Endothelial cell of umbilical vein (primary cell): ENCODE measurements at regions not wholly inside any gene's neighbourhood (a gene's known extent, or its start where the extent isn't known, plus 50 kb on each side); places are given as distances from the start of the nearest gene placed in this dataset.

Source experiments
- BruUV-seq: library from RNA; stranded (reverse); fragments of 400-500 nt; replicated peaks from 2 replicates; lab custom pipeline; 2021; lab: Mats Ljungman, UMichigan
- CTCF ChIA-PET: fragments of 300-600, 350-600 bp; sonication (Branson Sonifier 250); formaldehyde crosslinking; loops from one replicate; lab custom pipeline; 2021; ENCODE audit warnings: antibody characterized with exemption, inconsistent platforms; lab: Charles Lee
- POLR2A ChIA-PET: fragments of 300-600, 350-600 bp; sonication (Branson Sonifier 250); formaldehyde crosslinking; loops from one replicate; lab custom pipeline; 2021; ENCODE audit warnings: antibody characterized with exemption, inconsistent platforms; lab: Charles Lee
- DNase-seq: peaks from one replicate; pipeline ENCODE4 v3.0.0-alpha.2; 2011; ENCODE audit warnings: low read depth, low spot score
- FAIRE-seq: peaks from 2 replicates; lab custom pipeline; 2011; peaks lifted over from hg19 to GRCh38; lab: Jason Lieb, UNC
- H2AFZ ChIP-seq: 2 replicates; pipeline ENCODE4 v1.6.0; 2012; ENCODE audit warnings: low read depth, low read length, control low read depth, inconsistent platforms
- H3K27ac ChIP-seq: 2 replicates; pipeline ENCODE4 v1.5.1; 2011; ENCODE audit warnings: low read depth, mild to moderate bottlenecking, control low read depth, low read length, moderate library complexity; ENCODE audit not compliant: insufficient read depth
- H3K27me3 ChIP-seq, 2 experiments: 2 replicates each; pipeline versions ENCODE4 v1.6.0 to v1.6.1; 2011; ENCODE audit warnings: low read length in 2 of 2, mixed read lengths in 1 of 2; ENCODE audit not compliant: control insufficient read depth in 2 of 2, insufficient read depth in 2 of 2
- H3K36me3 ChIP-seq, 2 experiments: 2 replicates in 1 of 2; 3 replicates in 1 of 2; pipeline ENCODE4 v1.5.1; 2011; ENCODE audit warnings: low read length in 2 of 2, mild to moderate bottlenecking in 1 of 2, moderate library complexity in 1 of 2; ENCODE audit not compliant: control insufficient read depth in 2 of 2, insufficient read depth in 2 of 2; ENCODE audit errors: extremely low read depth in 1 of 2
- H3K4me1 ChIP-seq: 3 replicates; pipeline ENCODE4 v1.5.1; 2011; ENCODE audit warnings: mild to moderate bottlenecking, low read length; ENCODE audit not compliant: control insufficient read depth, insufficient read depth; ENCODE audit errors: extremely low read depth
- H3K4me2 ChIP-seq: 2 replicates; pipeline ENCODE4 v1.6.1; 2011; ENCODE audit warnings: low read length, control low read depth, mixed read lengths; ENCODE audit not compliant: insufficient read depth
- H3K4me3 ChIP-seq, 3 experiments: fragments of 200-600 bp in 1 of 3; sonication (generic), shearing (Covaris generic) in 1 of 3; replicated peaks in 1 of 3; 2 replicates each; pipeline ENCODE4 v1.5.1; 2011 to 2016; ENCODE audit warnings: control low read depth in 3 of 3, low read length in 3 of 3, mild to moderate bottlenecking in 2 of 3, inconsistent platforms in 1 of 3, low read depth in 1 of 3, moderate library complexity in 1 of 3; ENCODE audit not compliant: insufficient read depth in 1 of 3
- H3K79me2 ChIP-seq: 2 replicates; pipeline ENCODE4 v1.6.0; 2012; ENCODE audit warnings: low read length, inconsistent platforms; ENCODE audit not compliant: control insufficient read depth, insufficient read depth
- H3K9ac ChIP-seq: replicated peaks from 2 replicates; pipeline ENCODE3; 2011; ENCODE audit warnings: low read length, control low read depth; ENCODE audit not compliant: insufficient read depth; ENCODE audit errors: extremely low read depth
- H3K9me1 ChIP-seq: replicated peaks from 3 replicates; pipeline ENCODE4 v1.6.0; 2011; ENCODE audit warnings: mild to moderate bottlenecking, low read length; ENCODE audit not compliant: control insufficient read depth, insufficient read depth; ENCODE audit errors: extremely low read depth
- H3K9me3 ChIP-seq: replicated peaks from 2 replicates; pipeline ENCODE4 v1.5.1; 2012; ENCODE audit warnings: low read length, inconsistent platforms; ENCODE audit not compliant: control insufficient read depth, insufficient read depth
- H4K20me1 ChIP-seq: replicated peaks from 2 replicates; pipeline ENCODE3; 2011; ENCODE audit warnings: mild to moderate bottlenecking, low read length; ENCODE audit not compliant: control insufficient read depth, insufficient read depth; ENCODE audit errors: extremely low read depth
- EZH2 ChIP-seq: IDR thresholded peaks from 2 replicates; pipeline ENCODE4 v1.6.1; 2012; ENCODE audit warnings: borderline replicate concordance, low read depth, mild to moderate bottlenecking, moderate library complexity, low read length, inconsistent platforms; ENCODE audit not compliant: severe bottlenecking
- FOS ChIP-seq: IDR thresholded peaks from 2 replicates; pipeline ENCODE4 v1.6.1; 2011; ENCODE audit warnings: mild to moderate bottlenecking, low read length, moderate library complexity, borderline replicate concordance; ENCODE audit not compliant: insufficient read depth
- GATA2 ChIP-seq: IDR thresholded peaks from 2 replicates; pipeline ENCODE4 v1.7.0; 2011; ENCODE audit warnings: low read depth, mild to moderate bottlenecking, moderate library complexity, mixed read lengths, low read length; ENCODE audit not compliant: insufficient read length, insufficient read depth
- JUN ChIP-seq: IDR thresholded peaks from 2 replicates; pipeline ENCODE4 v1.6.1; 2011; ENCODE audit warnings: borderline replicate concordance, low read depth; ENCODE audit not compliant: insufficient read length, insufficient read depth
- MYC ChIP-seq: IDR thresholded peaks from one replicate; pipeline ENCODE4 v1.6.1; 2011; ENCODE audit warnings: mild to moderate bottlenecking, low read depth, low read length
- POLR2A ChIP-seq: IDR thresholded peaks from 2 replicates; pipeline ENCODE4 v1.6.1; 2012; ENCODE audit warnings: low read depth, mild to moderate bottlenecking, control low read depth, low read length
- POLR2AphosphoS5 ChIP-seq: IDR thresholded peaks from 2 replicates; pipeline ENCODE4 v1.6.1; 2012; ENCODE audit warnings: low read depth, mild to moderate bottlenecking, control low read depth, low read length, moderate library complexity; ENCODE audit not compliant: insufficient read depth
- dilution Hi-C: fragments of 300-500 bp; cut with MboI; formaldehyde crosslinking; loops from one replicate; pipeline ENCODE4 v1.15.0; 2019; ENCODE audit warnings: low sequenced_read_pairs; ENCODE audit not compliant: extremely low pct_ligation_motif_present
- intact Hi-C: fragments of 100-400 bp; cut with micrococcal nuclease; formaldehyde crosslinking; loops from one replicate; pipeline ENCODE4 v1.10.0; 2022
- TF ChIP-seq, protein P1 (sequence below), 2 donors: IDR thresholded peaks; 1 replicate in 1 of 2; 2 replicates in 1 of 2; pipeline ENCODE4 v1.5.1; 2011; ENCODE audit warnings: low read length in 2 of 2, mild to moderate bottlenecking in 2 of 2, moderate library complexity in 2 of 2, control low read depth in 1 of 2, inconsistent platforms in 1 of 2, low read depth in 1 of 2; ENCODE audit not compliant: insufficient read depth in 1 of 2; ENCODE audit errors: extremely low read depth in 1 of 2
- TF ChIP-seq, protein P2 (sequence below): IDR thresholded peaks from 2 replicates; pipeline ENCODE4 v1.6.1; 2011; ENCODE audit not compliant: insufficient read depth, insufficient read length

DNA sequence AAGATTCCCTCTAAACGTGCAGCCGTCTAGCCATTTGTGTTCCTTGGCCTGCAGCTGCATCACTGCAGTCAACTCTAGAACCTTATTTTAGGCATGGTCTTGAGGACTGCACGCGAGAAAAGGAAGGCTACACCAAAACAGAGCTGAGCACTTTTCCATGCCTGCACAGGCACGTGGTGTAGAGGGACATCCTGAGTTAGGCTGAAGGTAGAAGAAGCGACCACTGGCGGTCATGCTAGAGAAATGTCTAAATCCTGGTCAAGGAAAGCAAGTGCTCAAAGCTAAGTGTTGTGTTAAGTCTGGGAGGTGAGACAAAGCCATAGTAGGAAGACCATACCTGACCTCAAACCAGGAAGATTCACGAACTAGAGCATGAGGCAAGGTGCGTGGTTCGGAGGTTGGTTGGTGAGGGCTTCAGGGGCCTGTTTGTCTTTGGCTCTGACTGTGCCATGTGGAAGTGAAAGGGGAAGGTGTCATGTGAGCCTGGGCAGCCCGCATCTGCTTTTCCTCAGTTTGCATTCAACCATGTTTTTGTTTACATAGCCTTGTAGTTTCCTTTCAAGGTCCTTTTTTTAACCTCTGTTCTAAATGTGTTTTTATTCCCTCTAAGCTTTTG, 203.8 kb downstream of the AASDH start:
- Histone ChIP-seq H4K20me1 (no peaks in the 10 kb centered on the region), H3K27me3 (no peaks in the 10 kb centered on the region), H3K4me2 (no peak overlapping the region), H3K27ac (no peak overlapping the region), H3K9ac (no peak overlapping the region), H3K36me3 (no peaks in the 10 kb centered on the region), H3K9me3 (no peaks in the 10 kb centered on the region), H3K9me1 (no peaks in the 10 kb centered on the region), H3K4me3 (no peak overlapping the region), H2AFZ (no peak overlapping the region), H3K79me2 (no peaks in the 10 kb centered on the region), H3K4me1 (no peaks in the 10 kb centered on the region)
- no TSS peak for BruUV-seq
- ChIA-PET POLR2A (no interaction called here), CTCF (no interaction called here)
- DNase-seq (peak; percentile 10), FAIRE-seq (no peak)
- TF ChIP-seq, protein P1, sequence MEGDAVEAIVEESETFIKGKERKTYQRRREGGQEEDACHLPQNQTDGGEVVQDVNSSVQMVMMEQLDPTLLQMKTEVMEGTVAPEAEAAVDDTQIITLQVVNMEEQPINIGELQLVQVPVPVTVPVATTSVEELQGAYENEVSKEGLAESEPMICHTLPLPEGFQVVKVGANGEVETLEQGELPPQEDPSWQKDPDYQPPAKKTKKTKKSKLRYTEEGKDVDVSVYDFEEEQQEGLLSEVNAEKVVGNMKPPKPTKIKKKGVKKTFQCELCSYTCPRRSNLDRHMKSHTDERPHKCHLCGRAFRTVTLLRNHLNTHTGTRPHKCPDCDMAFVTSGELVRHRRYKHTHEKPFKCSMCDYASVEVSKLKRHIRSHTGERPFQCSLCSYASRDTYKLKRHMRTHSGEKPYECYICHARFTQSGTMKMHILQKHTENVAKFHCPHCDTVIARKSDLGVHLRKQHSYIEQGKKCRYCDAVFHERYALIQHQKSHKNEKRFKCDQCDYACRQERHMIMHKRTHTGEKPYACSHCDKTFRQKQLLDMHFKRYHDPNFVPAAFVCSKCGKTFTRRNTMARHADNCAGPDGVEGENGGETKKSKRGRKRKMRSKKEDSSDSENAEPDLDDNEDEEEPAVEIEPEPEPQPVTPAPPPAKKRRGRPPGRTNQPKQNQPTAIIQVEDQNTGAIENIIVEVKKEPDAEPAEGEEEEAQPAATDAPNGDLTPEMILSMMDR (IDR thresholded peaks at IDR 0.05; ENCODE audit: extremely low read depth in 1 of 2, insufficient read depth in 1 of 2, low read depth in 1 of 2, low read length in 2 of 2), result no peak
- TF ChIP-seq JUN (no peak), GATA2 (no peak), FOS (no peak), POLR2AphosphoS5 (no peak), MYC (no peak), EZH2 (no peak), POLR2A (no peak)
- TF ChIP-seq, protein P2, sequence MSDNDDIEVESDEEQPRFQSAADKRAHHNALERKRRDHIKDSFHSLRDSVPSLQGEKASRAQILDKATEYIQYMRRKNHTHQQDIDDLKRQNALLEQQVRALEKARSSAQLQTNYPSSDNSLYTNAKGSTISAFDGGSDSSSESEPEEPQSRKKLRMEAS, result no peak
- dilution Hi-C loops, result no loop called here
- intact Hi-C loops, result no loop called here
